ENCODE measurements at regions not wholly inside any gene's neighbourhood (a gene's known extent, or its start where the extent isn't known, plus 50 kb on each side); places are given as distances from the start of the nearest gene placed in this dataset.

DNA sequence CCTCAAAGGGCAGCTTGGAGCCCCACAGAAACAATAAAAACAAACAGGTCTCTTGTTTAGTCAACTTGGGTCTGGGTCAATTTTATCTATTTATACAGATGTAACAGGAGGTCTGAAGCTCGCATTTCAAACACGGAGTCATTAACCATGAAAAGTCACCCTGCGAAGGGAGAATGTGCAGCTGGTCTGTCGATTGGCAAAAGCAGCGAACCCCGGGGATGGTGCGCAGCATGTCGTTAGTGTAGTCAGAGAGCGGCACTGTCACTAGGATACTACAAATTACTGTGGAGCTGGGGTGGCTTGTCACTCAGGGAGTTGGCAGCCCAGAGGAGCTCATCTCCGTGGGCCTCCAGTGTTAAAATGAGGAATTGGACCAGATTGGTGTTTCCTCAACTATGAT is 190.4 kb upstream of the ARG1 start:
- no peak for DNase-seq (ENCODE audit: extremely low read depth, low read depth)

DNA sequence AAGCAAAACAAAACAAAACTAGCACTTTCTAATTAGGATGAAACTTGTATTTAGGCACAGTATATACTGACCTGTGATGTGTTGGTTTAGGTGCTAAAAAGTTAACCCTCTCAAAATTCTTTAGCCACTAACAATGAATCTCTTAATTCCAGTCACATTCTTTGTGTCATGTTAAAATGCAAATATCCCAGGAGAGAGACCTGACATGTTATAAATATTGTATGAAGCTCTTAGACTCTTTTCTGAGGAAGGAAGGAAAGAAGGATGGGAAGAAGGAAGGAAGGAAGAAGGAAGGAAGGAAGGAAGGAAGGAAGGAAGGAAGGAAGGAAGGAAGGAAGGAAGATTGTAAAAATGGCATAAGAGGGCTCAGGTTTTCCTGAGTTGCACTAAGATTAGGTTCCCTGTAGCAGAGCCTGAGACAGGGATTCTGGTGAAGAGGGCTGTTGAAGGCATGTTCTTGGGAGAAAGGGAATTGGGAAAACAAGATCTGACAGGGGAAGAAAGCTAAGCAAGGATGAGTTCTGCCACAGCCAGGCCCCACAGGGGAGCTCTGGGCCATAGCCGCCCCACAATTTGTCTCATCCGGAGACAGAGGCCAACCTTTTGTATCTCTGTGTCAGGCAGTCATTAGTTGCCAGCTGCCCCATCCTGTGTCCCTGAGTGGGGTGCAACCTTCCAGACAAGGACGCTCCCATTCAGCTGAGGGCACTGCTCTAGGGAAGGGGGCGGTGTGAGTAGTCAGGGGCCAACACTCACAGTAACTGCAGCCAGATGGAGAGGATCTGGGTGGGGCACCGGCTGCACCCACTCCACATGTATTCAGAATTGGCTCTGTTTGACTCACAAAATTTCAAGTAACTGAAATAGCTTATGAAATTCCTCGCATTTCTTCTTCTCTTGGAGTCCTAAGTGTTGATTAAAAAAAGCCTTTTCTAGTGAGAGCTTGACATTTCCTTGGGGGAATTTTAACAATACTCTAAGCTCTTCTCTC is 189.3 kb upstream of the ARG1 start:
- no peak for DNase-seq (ENCODE audit: extremely low read depth, low read depth)

DNA sequence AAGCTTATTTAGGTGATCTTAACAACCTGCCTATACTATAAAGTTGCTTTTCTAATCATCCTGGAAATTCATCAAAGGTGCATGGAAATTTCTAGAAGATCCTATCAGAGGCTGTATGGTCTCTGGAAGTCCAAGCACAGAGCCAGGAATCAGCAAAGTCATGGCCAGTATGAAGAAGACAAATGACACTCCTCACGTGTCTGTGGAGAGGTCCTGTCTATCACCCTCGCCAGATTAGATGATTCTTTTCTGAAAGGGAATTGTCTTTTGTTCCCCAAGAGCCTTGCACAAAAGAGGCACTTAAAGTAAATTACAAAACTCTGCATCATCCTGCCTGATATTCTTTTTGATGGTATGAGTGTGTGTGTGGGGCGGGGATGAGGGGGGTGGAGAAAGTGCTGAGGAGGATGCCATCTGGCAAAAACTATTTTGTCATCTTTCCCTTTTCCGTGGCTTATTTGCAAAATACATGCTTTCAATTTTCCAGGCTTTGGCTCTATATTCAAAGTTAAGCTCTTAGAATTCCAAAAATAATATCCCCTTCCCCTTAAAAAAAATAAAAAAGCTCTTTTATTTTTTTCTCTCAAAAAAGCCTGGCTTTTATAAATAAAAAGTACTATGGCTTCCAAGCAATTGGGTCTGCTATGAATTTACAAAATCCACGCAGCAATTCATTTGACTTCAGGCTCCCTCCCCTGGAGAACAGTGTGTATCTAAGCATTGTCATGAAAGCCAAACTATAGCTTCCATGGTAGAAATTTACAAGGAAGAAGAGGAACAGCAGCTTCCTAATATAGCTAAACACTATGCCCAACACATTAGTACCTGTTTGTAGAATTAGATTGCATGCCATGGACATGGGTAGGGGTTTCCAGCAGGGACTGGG is 185.2 kb upstream of the ARG1 start:
- DNase-seq (ENCODE audit: extremely low read depth, low read depth) = no peak

DNA sequence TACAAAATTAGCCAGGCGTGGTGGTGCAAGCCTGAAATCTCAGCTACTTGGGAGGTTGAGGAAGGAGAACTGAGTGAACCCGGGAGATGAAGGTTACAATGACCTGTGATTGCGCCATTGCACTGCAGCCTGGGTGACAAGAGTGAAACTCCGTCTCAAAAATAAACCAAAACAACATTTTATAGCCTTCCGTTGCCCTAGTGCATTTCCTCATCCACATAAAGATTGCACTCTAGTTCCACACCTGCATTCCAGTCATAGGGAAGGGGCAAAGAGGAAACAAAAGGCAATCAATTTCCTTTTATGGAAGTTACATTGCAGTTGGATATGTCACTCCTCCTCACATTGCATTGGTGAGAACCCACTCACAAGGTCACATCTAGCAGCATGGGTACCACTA is 182.7 kb upstream of the ARG1 start:
- DNase-seq (ENCODE audit: extremely low read depth, low read depth) = no peak

DNA sequence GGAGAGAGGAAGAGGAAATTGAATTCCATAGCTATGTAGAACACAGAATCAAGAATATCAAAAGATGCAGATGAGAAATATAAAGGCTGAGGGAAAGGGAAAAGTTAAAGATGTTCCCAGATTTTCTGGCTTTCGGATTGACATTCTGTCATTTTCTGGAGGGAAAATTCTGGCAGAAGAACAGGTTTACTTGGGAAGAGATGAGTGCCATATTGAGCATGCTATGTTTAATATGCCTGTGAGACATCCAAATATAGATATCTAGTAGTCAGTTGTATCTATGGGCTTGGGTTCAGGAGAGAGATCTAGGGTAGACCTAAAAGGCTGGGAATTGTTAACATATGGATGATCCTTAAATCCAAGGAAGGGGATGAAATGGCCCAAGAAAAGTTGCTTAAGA is 181.9 kb upstream of the ARG1 start:
- no peak for DNase-seq (ENCODE audit: extremely low read depth, low read depth)

DNA sequence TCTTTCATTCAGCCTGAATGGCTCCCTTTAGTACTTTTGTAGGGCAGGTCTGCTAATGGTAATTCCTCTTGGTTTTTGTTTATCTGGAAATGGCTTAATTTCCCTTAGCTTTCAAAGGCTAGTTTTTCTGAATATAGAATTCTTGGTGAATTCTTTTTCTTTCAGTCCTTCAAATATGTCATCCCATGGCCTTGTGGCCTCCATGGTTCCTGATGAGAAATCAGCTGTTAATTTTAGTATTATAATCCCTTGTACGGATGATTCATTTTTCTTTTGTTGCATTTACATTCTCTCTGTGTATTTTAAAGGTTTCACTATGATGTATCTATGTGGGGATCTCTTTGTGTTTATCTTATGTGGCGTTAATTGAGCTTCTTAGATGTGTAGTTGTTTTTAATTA is 179.6 kb upstream of the ARG1 start:
- DNase-seq (ENCODE audit: extremely low read depth, low read depth) = no peak

DNA sequence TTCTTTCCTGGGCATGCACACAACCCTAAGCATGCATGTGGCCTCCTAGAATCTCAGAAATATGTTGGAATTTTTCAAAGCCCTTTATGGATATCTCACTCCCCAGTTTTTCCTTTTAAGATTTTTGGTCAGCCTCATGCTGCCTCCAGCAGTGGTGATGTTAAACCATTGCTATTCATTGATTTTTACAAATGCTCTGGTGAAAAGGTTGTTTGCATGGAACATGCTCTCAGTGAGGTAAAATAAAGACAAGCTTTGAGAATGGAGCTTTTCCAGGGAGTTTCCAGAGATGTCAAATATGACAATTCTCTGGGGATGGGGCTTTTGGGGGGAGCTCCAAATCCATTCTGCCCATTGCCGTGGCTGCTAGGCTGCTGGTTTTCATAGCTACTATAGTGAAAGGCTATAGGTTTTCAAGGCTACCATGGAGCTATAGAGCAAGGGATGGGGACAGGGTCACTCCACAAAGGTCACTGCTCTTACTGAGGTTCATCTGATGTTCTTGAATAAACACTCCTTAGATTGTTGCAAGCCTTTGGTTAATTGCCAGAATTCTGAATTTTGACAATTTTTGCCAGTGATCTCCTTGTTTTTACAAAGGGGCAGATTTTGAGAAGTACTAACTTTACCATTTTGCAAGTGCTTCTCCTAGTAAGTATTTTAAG is 178.1 kb upstream of the ARG1 start:
- no peak for DNase-seq (ENCODE audit: extremely low read depth, low read depth)

DNA sequence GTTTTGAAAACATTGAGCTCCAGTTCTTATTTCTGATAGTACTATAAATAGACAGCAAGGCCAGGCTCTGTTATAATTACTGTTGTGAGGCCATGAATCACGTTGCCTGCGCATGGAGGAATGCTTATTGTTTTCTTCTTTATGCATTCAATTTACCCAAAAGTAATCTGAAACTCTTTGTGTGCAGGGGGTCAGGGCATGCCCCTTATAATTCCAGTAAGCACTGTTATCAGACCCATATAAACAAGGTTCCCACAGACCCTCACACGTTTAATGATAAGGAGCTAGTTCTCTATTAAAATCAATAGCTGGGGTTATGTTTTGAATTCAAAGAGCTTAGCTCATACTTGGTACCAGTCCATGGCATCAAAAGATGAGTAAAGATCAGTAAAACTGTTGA is 174.8 kb upstream of the ARG1 start:
- DNase-seq (ENCODE audit: extremely low read depth, low read depth) = no peak

DNA sequence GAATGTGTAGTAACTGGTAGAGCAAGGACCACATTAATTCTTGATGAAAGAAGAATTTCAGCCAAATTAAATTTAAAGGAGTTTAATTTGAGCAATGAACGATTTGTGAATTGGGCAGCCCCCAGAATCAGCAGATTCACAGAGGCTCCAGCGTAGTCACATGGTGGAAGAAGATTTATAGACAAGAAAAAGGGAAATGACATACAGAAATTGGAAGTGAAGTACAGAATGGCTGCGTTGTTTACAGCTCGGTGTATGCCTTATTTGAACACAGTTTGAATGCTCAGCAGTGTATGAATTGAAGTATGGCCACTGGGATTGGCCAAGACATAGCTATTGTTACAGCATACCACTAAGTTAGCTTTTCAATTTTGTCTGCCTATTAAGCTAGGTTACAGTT is 173.6 kb upstream of the ARG1 start:
- DNase-seq (ENCODE audit: extremely low read depth, low read depth) = no peak

DNA sequence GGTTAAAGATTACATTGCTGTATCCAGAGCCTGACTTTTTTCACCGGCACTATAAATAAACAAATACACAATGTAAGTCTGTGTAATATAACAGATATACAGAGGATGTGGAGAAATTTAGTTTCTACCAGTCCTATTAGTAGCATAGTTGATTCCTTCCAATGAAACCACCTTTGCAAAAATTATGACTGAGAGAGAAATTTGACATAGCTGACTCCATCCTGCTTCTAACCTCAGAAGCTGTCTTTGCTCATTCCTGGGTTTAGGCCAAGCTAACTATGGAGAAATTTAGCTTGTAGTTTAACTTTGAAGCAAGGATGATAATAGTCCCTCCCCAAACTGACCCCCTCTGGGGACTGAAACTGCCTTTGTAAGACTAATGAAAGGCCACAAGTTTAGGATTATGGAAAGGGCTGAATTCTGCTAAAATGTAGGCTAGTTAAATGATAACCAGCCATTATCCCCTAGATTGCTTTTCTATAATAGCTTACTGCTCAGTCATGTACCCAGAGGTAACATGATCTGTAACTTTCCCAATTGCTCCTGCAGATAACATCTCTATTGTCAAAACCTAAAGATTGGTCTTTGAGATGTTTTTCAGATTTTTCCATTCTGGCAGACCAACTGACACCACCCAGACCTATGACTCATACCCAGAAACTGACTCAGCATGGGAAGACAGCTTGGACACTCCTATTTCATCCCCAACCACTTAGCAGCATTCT is 172.8 kb upstream of the ARG1 start:
- DNase-seq (ENCODE audit: extremely low read depth, low read depth) = peak; percentile 23

DNA sequence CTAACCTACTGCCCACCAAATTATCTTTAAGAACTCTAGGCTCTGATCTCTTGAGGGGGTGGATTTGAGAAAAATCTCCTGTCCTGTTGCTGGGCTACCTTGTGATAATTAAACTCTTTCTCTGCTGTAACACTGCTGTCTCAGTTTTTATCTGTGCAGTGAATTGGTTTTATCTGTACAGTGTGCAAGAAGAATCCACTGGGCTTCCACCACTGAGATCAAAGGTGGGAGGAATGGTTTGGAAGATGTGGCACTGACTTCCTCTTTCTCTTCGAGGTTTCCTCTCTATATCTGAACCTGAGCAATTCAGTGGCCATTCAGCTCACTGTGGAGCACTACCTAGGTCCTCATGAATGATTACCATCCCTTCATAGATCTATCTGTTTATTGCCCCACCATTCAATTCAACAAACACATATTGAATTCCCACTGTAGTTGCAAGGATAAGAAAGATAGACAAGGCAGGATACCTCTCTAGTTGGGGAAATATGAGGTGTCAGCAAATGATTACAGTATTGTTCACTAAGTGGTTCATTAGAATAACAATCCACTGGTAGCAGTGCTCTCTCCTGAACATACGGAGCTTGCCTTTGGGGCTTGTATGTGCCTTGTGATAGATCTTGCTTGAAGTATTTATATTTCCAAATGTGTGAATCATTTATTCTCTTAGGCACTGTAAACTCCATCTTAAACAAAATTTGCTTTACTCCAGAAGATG is 172.1 kb upstream of the ARG1 start:
- no peak for DNase-seq (ENCODE audit: extremely low read depth, low read depth)

DNA sequence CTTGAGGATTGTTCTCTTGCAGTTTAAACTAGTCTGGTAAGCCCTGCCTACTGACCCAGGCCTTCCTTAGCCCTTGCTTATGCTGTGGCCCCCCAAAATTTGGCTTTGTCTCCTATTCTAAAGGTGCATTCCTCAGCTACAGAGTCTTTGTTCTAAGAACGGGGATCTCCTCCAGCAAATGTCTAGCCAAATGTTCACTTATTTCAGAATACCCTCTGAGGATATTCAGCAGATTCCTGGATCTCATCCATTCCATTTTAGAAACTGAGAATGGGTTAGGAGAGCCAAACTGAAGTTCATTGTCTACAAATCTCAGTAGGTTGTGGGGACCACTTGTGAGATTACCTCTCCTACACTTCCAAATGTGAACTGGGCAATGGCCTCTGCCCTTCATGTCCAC is 164.2 kb upstream of the ARG1 start:
- no peak for DNase-seq (ENCODE audit: extremely low read depth, low read depth)

DNA sequence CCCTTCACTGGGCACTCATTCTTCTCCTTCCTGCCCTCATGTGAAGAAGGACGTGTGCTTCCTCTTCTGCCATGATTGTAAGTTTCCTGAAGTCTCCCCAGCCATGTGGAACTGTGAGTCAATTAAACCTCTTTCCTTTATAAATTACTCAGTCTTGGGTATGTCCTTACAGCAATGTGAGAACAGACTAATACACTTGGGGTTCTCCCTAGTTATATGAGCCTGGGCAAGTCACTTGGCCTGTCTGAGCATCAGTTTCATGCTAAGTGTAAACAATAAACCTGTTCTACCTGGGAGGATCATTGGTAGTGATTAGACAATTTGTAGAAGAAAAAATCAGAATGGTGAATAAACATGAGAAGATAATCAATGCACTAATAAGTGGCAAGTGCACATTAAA is 162.2 kb upstream of the ARG1 start:
- no peak for DNase-seq (ENCODE audit: extremely low read depth, low read depth)

DNA sequence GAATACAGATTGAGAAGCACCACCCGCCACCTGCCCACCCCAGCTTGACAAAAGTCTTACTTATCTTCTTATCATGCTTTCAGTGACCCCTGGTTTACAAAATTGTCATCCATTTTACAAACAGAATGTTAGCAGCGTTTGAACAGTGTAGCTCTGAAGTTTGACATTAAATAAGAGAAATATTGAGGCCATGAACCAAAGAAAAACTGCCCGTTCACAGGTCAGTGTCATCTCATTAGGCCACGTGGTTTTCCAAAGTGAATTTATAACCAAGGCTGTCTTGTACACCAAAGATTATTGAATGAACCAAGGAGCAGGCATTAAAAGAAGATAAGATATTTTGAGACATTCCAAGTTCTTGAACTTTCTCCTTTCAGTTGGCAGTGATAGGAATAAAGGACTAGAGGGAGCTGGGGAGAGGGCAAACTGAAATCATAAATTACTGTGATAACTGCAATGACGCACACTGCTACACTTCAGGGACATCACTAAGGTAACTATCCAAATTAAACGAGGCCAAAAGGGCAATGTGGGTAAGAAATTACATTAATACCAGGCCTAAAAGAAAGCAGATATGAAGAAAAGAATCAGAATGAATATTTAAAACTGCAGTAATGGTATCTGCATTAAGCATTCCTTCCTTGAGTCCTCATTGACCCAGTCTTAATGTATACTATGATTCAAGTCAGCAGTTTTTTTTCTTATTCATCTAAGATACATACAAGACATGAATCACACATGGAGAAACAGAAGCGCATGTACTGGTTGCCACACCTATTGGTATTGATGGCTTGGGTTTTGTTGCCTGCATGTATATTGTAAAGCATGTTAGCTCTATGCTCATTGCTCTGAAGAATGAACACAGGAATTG is 159.8 kb upstream of the ARG1 start:
- DNase-seq (ENCODE audit: extremely low read depth, low read depth) = no peak

DNA sequence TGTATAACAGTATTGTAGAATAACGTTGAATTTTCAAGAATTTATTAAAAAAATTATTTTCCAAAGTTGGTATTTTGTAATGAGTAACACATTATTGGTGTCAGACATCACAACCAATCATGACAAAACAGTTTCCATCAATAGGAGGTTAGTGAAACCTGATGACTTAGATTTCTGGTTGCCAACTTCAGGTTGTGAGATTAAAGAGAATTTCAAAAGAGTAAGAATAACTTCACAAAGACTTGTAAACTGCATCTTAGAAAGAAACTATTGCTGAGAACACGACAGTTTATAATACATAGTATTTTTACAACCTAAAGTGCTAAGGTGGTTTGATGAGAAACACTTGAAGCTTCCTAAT is 159.2 kb upstream of the ARG1 start:
- no peak for DNase-seq (ENCODE audit: extremely low read depth, low read depth)

DNA sequence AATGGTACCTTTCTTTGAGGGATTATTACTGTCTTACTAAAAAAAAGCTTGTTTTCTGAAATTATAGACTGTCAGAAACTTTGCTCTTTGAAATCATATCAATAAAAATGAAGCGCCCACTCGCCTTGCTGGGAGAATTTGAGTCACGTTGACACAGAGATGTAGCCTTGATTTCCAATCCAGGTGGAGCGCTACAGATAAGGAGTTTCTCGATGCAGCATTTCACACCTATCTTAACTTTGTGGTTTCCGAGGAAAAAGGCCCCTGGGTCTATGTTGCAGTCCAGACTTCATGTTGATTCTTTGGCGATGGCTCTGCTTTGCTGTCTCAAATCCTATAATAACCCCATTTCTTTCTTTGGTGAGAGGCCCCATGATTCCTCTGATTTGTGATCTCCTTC is 158.1 kb upstream of the ARG1 start:
- DNase-seq (ENCODE audit: extremely low read depth, low read depth) = no peak

DNA sequence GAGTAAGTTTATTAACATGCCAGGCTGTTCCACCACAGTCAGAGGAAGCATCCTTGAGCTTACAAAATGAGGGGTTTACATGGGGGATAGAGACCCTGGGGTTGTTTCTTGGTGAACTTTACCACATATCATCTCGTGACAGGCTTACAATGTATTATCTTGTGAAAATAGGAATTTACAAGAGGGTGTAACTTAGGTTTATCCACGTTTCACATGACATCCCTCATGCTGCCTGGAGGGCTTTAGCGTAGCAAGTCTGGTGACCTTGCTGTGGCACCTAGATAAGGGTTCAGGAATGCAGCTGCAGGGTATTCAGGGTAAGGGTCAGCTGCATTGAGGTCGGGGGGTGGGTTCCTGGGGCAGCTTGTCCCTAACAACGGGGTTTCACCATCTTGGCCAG is 154.6 kb upstream of the ARG1 start:
- no peak for DNase-seq (ENCODE audit: extremely low read depth, low read depth)

DNA sequence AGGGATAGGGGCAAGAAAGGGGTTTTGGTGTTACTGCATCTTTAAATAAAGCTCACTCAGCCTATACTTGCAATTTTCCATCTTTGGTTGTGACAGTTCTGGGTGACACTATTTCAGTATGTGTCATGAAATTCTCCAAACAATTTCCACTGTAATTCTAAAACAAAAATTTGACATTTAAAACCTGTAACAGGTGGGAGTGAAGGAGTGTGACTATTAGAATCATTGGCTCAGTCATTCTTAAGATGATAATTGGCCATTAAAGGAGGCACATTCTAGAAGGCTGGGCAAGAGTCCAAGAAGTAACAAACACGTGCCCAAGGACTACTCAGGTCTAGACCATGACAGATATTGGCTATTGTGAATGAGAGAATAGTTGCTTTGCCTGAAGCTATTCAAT is 153.3 kb upstream of the ARG1 start:
- no peak for DNase-seq (ENCODE audit: extremely low read depth, low read depth)

DNA sequence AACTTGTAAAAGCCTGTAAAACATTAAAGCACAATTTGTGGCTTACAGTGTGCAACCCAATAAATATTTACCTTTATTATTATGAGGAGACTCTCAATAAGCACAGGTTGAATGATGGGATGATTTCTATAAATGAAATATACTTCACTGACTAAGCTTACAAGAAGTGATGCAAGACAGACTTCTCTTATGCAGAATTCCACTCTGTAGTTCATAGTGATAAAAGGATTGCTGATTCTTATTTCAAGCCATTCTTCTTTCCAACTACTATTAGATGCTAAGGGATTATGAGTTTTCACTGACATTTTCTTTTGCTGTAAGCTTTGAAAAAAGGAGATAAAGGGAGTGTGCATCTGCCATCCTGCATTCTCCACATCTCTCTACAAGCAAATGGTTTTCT is 149.0 kb upstream of the ARG1 start:
- DNase-seq (ENCODE audit: extremely low read depth, low read depth) = no peak
